GM18511 (cell line): ENCODE measurements at regions not wholly inside any gene's neighbourhood (a gene's known extent, or its start where the extent isn't known, plus 50 kb on each side); places are given as distances from the start of the nearest gene placed in this dataset.

ENCODE experiments used
- ATAC-seq: cut with Tn5 transposase; IDR thresholded peaks from one replicate; pipeline ENCODE4 v1.9.1; 2021; ENCODE audit warnings: mild to moderate bottlenecking, moderate library complexity; ENCODE audit not compliant: unreplicated experiment

- no peak for ATAC-seq
These were observed 897.2 kb downstream of the TBC1D22A start for GRCh38 chr22:47659467-47660223.

GRCh38 chr22:47658182-47658581 is 895.7 kb downstream of the TBC1D22A start:
- ATAC-seq = no peak

- no peak for ATAC-seq
These were observed 894.8 kb downstream of the TBC1D22A start for GRCh38 chr22:47657224-47657623.

DNA sequence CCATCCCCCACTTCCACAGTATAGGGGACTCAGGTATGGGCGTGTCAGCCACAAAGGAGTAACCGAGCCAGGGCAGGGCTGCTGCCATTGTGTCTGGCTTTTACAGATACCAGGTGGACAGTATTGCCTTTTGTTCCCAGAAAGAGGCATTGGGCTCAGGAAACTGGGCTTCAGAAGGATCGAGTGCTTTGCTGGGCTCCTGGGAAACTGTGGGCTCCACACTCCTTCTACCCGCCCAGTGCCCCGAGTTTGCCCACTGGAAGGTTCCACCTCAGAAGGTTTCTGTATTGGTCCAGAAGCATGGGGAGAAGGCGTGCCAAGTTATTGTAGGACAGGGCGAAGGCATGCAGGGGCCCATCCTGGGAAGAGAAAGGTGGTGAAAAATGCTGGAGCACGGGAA is 894.4 kb downstream of the TBC1D22A start:
- no peak for ATAC-seq

- no peak for ATAC-seq
These were observed 893.5 kb downstream of the TBC1D22A start for GRCh38 chr22:47655930-47656329.

- no peak for ATAC-seq
These were observed 892.6 kb downstream of the TBC1D22A start for GRCh38 chr22:47654922-47655491.

DNA sequence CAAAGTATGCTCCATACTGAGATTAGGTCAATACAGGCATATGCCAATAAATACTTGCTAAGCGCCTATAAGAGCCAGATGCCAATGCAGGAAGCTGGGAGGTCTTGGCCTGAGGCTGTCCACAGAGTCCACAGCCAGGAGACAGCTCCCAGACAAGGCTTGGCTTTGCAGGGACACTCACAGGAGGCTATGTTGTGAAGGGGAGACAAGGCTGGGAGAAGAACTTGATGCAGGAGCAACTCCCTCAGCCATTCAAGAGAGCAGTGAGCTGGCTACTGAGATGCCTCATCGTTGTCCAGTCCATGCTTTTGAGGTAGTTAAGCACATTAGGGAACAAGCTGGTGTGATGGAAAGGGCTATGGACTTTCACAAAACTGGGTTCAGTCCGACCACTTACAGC is 891.5 kb downstream of the TBC1D22A start:
- no peak for ATAC-seq

GRCh38 chr22:47651216-47651987 is 889.0 kb downstream of the TBC1D22A start:
- no peak for ATAC-seq

DNA sequence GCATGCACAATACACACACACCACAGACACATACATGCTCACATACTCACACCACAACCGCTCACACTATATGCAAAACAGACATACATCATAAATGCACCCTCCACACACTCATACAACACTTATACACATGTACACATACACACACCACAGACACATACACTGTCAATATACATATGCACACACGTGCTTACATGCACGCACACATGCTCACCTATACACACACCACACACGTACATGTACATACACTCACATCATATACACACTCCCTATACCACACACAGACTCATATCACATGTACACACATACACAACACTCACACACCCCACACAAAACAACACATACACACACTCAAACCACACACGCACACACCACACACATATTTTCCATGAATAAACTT is 885.3 kb downstream of the TBC1D22A start:
- ATAC-seq = no peak

- no peak for ATAC-seq
These were observed 884.7 kb downstream of the TBC1D22A start for GRCh38 chr22:47647181-47647580.

- no peak for ATAC-seq
These were observed 883.5 kb downstream of the TBC1D22A start for GRCh38 chr22:47645923-47646322.

GRCh38 chr22:47645450-47645914 is 883.0 kb downstream of the TBC1D22A start:
- no peak for ATAC-seq

DNA sequence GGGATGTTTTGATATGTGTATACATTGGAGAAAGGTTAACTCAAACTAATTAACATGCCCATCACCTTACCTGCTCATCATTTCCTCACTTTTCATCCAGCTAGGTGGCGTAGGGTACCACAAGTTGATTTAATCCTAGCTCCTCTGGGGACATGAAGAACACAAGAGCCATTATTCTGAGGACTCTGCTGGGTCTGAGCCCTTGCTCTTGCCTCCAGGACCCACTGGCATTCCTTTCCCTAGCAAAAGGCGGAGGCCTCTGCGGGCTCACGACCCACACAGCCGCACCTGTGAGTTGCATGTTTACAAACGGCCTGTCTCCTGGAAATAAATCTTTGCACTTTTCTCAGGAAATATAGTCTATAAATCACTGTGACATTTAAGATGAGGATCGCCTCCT is 871.9 kb downstream of the TBC1D22A start:
- no peak for ATAC-seq

GRCh38 chr22:47633111-47633510 is 870.7 kb downstream of the TBC1D22A start:
- no peak for ATAC-seq

- ATAC-seq = no peak
These were observed 870.3 kb downstream of the TBC1D22A start for GRCh38 chr22:47632701-47633100.

- no peak for ATAC-seq
These were observed 869.2 kb downstream of the TBC1D22A start for GRCh38 chr22:47631571-47632102.

DNA sequence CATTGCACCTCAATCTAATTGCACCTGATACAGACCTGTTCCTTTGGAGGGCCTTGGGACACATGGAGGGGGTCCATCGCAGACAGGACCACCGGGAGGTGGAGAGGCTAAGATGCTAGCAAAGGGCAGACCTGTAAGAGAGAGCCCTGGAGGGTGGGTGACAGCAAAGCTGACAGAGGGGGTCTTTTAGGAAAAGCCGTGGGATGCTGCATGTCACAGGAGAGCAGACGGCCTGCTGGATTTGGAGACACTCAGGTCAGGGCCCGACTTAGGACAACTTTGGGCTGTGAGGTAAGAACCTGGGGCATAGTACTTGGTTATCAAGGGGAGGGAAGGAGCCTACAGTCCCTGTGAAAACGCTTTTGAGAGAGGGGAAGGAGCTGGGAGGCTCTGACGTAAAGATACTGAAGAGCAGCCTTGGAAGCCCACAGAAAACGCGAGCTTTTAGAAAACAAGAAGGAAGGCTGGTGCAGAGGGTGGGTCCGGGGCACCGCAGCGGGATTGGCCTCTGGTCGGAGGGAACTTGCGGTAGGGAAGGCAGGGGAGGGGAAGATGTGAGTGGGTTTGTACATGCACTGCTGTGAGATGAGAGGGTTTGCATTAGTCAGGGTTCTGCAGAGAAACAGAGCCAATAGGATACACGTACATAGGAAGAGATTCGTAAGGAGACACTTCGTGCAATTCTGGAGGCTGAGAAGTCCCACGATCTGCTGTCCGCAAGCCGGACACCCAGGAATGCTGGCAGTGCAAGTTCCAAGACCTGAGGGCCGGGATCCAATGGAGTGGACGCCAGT is 868.5 kb downstream of the TBC1D22A start:
- ATAC-seq = no peak

GRCh38 chr22:47629791-47630655 is 867.6 kb downstream of the TBC1D22A start:
- no peak for ATAC-seq

DNA sequence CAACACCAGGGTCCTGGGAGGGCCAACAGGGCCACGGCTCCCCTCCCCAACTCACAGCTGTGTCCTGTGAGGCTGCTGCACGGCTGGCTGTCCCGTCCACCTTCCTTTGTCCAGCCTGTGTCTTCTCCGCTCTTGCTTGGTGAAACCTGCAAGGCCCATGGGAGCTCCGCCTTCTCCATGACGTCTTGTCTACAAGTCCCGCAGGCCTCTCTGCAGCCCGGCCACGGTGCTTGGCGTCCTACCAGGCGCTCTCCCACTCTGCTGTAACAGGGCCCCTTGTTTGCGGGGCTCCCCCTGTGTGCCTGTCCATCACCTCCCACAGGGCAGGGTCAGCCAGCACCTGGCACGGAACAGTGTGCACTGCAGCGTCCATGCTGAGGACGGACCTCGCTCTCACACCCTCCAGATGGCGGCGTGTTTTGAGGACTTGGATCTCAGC is 866.8 kb downstream of the TBC1D22A start:
- no peak for ATAC-seq
